Daoy (cell line): ENCODE measurements at regions not wholly inside any gene's neighbourhood (a gene's known extent, or its start where the extent isn't known, plus 50 kb on each side); places are given as distances from the start of the nearest gene placed in this dataset.

Experiments
- DNase-seq: peaks from one replicate; pipeline ENCODE4 v3.0.0-alpha.2; 2015; ENCODE audit warnings: low read depth

DNA sequence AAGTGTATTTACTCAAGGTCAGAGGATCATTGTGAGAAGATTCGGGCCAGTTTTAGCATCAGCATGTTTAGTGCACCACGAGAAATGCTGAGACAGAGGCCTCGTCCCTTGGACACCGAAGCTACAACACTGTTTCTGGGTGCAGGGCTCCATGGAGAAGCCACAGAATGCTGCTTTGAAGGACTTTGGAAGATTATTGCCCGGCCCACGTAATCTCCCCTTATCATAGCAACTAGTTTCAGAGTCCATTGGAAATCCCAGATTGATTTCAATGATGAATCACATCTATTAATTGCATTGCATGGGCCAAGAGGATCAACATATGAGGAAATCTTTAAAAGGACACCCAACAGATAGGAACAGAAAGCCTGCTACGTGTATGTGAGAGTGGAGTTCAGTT lies 156.0 kb downstream of the MAF start:
- DNase-seq: no peak

DNA sequence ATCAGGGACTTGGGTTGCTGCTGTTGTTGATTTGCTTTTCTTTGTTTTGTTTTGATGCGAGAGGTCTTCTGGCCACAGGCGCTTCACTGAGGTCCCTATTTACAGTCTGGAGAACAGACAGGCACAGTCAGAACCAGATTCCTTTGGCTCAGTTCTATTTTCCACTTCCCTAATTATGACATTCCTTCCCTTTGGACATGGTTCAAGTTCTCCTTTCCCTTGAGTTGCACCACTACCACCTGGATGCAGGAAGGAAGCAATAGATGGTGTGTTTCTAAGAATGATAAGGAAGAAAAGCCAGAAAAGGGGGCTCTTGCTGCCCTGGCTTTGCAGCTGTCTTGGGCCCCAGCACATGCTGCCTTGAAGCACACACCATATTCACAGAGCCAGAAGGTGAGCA lies 160.6 kb downstream of the MAF start:
- DNase-seq: no peak

DNA sequence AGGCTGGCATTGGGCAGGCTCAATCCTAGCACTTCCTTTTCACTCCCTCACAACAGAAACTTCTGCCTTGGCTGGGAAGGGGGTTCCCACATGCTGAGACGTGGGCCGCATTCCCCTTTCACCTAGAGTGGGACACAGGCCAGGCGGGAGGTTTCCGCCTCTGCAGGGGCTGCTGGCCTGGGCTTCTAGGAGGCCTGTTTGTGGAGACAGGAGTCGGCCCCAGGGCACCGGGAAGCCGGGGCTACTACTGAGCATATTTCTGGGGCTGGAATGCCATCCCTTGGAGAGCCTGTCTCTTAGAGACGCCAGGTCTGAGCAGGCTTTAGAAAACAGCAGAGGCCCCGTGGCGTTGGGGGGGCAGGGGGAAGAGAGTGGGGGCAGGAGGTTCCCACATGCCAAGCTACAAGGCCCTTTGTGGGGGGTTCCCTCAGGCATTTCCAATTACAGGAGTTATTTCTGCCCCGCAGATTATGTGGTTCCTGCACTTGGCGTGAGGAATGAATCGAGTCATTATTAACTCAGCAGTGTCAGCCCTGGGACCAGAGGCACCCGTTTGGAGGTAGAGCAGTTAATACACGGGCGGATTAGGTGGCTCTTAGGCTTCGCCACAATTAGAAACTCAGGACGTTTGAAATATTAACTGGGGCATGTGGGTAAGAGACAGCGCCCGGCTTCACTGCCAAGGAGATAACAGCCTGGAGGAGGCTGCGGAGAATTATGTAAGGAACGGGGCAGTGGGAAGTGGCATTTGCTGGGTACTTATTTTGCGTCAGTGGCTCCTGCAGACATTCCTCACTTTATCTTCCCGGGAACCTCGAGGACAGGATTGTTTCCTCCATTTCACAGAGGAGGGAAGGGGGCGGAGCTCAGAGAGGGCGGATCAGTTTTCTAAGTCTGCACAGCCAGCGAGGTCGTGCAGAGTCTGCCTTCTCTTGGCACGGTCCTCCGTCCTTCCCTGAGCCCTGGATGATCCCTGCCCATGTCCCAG lies 162.5 kb downstream of the MAF start:
- DNase-seq: peak; percentile 80

DNA sequence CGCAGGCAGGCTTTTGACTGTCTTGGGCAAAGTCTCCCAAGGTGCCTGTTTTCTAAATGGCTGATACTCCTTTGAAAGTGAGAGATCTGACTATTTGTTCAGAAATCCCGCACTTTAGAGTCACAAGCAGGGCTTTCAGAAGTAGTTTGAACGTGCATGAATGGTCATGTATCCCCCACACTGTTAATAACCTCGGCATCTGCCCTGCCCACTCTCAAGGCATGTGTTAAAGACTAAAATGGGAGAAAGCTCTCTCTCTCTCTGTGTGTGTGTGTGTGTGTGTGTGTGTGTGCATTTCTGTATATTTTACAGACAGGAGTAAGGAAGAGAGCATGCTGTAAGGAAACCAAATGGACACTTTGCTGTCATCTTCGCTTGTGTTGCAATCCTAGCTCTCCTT lies 163.7 kb downstream of the MAF start:
- no peak for DNase-seq

DNA sequence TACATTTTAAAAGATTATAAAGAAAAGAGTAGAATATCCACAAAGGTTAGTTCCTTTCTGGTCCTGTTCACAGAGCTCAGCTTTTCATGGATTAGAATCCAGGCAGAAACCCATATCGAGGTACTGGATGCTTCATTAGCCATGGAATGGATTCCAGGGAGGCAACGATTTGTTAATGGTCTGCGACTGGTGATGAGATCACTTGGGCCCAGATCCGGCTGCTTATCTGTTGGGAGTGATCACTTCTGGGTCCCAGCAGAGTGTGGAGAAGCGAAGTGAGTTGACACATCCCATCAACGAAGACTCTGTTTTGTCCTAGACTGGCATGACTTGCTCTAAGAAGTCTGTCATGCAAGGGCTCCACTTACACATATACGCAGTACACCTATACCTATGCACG lies 165.8 kb downstream of the MAF start:
- no peak for DNase-seq

DNA sequence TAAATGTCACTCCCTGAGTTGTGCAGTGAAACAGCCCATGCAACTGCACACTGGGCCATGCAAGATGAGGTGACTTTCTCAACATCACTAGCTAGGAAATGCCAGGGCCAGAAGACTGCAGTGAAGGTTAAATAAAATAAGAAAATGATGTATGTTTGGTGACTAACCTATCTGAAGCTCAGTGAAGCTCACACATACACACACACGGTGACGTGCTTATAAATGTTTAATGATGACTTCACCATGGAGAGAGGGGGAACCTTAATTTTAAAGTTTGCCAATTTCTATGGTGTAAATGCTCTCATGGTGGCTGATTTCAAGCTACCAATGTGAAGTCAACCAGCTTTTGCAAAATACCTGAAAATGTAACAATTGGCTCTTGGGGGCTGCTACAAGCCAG lies 166.4 kb downstream of the MAF start:
- no peak for DNase-seq

DNA sequence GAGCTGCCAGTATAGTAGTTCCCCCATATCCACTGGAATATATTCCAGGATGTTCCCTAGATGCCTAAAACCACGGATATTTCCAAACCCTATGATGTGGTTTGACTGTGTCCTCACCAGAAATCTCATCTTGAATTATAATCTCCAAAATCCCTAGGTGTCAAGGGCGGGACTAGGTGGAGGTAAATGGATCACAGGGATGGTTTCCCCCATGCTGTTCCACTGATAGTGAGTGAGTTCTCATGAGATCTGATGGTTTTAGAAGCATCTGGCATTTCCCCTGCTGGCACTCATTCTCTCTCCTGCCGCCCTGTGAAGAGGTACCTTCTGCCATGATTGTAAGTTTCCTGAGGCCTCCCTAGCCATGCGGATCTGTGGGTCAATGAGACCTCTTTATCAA lies 168.6 kb downstream of the MAF start:
- DNase-seq: no peak

DNA sequence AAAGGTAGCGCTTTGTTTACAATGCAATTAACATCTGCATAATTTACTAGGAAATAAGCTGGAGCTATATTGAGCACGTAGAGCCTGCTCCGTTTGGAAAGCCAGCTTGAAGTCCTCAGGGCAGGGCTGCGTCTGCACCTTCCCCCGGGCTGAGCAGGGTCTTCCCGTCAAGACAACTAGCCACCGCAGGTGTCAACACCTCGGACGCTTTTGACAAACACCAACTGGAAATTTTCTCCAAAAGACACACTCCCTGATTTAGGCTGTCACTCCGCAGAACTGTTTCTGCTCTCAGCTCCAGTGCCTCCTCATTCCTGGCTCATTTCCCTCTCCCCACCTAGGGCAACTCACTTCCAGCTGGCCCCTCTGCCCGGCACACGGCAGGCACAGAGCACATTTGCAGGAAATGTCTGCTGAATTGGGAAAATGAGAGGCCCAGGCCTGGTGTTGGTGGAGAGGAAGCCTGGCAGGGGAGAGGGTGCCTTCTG lies 170.3 kb downstream of the MAF start:
- no peak for DNase-seq

DNA sequence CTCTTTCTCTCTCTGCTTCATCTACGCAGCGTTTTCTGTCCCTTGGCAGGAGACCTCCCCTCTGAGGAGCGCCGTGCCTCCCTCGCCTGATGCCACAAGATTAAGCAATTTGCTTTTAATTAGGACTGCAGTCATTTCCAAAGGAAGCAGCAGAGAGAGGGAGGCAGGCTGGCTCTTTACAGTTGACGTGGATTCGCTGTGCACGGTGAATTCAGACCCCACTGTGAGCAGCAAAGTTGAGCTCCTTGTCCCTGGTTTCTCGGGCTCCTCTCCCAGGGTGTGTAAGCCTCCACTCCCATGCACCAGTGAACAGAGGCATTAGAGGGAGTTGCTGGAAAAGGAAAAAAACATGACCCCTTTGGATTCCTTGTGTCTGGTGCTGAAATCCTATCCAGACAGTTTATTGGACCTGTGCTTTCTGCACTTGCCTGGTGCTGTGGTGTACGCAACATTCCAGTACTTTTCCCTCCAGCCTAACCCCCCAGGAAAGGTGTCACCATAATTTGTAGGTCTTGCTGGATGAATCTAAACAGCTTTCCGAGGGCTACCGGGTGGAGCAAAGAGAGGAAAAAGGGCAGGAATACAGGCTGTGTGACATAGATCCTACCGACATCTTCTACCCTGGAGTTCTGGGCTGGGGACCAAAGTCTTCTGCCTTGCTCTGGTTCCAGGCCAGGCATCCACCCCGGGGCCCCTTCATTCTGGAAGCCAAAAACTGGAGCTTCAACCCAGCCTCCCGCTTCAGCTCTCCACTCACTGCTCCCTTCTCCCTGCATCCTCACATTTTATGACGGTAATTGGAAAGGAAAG lies 171.0 kb downstream of the MAF start:
- DNase-seq: no peak

DNA sequence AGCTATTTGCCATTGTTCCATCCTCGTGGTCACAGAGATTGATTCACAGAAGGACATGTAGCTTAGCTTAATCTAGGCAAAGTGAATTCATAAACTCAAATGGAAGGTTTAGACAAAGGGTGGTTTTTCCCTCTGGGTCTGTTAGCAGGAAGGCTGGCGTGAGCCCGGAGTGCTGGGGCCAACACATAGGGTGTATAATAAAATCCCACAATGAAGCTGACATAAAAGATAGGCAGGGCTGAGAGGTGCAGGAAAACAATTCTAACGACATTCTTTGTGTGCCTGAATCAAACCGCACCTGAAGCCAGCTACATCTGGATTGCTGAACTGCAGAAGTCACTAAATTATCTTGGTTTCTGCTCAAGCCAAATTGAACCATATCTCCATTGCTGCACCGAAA lies 173.9 kb downstream of the MAF start:
- DNase-seq: no peak

DNA sequence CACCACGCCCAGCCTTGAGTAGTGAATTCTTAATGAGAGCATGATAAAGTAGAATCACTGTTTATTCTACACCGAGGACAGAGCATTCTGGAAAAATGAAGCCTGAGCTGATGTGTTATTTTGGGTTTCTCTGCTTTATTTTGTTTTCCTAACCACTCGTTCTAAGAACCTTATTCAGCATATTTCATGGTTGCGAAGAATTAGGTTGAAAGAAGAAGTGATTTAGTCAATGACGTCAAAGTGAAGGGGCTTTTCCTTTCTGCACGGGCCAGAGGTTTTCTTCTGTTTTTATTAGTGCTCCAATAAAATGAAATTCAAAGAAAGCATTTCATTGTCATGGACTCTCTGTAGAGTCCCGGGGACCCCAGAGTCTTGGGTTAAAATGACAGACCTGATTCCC lies 178.5 kb downstream of the MAF start:
- DNase-seq: no peak

DNA sequence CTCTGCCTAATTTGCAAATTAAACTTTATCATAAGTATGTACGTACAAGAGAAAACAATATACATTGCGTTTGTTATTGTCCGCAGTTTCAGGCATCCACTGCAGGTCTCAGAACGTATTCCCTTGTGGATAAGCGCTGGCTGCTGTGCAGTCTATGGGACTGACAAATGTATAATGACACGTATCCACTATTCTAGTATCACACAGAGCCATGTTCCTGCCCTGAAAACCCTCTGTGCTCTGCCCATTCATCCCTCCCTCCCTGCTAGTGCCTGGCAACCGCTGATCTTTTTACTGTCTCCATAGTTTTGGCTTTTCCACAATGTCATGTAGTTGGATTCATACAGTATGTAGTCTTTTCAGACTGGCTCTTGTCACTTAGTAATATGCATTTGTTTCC lies 179.4 kb downstream of the MAF start:
- DNase-seq: no peak

DNA sequence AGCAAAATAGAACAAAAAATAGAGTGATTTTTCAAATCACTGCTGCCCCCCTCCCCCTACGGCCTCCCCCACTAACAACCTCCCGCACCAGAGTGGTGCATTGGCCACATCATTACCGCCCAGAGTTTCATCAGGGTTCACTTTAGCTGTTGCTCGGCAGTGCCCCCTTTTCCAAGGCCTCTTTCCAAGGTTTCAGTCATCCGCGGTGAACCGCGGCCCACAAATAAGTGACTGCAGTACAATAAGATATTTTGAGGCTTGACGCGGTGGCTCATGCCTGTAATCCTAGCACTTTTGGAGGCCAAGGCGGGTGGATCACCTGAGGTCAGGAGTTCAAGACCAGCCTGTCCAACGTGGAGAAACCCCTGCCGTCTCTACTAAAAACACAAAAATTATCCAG lies 180.0 kb downstream of the MAF start:
- no peak for DNase-seq

DNA sequence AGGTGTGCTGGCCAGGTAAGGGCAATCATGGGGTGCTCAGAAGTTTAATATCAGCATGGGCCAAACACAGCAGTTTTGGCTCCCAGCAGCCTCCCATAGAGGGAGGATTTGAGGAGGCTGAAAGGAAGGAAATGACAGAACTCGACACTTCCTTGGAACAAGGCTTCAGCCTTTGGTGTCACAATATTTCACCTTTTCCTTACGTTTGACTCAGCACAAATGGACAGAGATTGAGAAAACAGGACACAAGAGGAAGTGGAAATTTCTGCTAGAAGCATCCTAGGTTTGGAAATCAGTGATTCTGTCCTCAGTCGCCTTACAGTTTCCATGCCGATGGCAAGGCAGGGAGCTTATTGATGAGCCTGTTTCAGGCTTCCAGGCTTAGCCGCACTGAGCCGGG lies 181.4 kb downstream of the MAF start:
- DNase-seq: no peak

DNA sequence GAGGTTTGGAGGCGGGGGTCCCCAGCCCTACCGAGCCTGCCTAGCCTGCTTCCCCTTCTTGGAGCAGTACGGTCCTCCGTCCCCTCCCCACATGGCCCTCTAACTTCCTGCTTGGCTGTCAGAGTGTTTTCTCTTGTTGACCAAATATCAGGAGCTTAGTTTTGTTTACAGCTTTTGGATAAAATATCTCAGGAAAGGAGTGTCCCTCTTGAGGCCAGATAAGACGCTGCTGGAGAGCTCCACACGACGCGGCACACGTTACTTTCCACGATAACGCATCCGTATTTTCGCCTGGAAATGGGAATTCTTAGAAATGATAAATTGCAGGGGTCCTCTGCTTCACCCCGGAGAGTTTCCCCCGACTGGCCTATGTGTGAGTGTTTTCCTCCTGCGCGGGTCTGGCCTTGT lies 182.9 kb downstream of the MAF start:
- no peak for DNase-seq

DNA sequence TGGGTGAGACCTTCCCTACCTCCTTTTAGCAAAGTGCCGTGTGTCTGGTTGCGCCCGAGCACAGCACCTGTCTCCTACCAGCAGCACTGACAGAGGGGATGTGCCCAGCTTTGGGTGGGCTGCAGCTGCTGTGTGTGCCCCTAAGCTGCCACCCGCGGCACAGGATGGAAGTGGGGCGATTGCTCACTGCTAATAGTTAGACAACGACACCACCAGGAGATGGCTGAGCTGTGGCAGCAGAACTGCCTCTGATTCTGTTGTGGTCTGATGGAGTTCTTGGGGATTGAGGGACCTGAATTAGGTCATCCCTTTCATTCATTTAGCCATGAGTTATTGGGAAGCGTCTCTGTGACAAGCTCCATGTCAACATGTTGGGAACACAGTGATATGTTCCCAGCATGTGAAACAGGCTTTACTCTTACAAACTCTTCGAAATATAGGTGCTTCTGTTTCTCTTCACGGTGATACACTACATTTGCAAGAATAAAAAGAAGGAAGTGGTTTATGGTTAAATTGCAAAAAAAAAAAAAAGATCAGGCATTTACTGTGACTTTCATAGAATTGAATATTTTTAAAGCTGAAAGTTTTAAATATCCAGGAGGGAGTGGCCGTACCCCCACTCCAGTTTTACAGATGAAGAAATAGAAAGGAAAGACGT lies 184.4 kb downstream of the MAF start:
- no peak for DNase-seq

DNA sequence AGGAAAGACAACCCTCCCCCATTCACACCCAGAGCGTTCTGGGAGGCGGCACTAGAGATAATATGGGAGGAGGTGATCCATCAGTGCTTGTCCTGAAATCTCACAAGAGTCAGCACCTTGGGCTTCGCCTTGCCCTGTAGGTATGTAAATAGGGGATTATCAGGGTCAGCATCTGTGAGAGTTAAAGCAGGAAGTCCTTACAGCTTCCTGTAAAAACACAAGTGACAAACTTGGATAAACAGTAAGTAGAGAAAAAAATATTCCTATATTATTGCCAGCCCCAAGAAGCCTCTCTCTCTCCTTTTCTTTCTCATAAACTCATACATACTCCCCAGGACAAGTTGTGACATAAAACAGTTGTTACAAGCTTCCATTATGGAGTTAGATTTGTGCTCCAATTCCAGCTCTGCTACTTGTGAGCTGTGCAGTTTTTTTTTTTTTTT lies 187.7 kb downstream of the MAF start:
- no peak for DNase-seq

DNA sequence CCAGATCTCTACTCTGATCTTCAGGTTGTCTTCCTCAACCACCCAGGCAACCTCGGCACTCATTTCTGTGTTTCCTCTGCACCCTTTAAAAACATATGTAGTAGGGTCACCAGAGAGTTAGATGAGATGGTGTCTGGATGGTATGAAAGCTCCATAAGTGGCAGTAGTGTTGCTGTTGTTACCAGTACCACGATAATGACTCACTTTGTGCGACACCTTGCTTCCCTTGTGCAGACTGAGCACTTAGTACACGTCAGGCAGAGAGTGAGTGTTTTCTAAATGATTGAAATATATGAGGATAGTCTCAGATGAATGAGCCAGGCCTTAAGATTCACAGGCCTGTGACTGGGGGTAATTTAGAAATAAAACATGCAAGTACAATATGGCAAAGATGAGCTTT lies 188.7 kb downstream of the MAF start:
- no peak for DNase-seq

DNA sequence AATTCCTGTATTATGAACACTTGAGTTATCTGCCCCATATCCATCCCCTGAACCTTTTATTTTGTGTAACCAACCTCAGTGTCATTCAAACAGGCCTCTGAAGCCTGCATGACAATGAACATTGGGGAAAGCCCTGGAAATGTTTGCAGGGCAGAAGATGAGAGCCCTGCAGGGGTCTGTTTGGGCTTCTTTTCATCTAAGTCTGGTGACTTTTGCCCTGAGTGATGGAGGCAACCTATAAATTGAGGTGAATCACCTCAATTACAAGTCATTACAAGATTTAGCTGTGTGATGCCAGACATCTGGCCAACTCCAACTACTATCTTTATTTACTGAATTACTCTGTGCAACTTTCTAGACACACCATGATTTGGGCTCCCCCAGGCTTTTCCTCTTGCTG lies 189.2 kb downstream of the MAF start:
- DNase-seq: no peak

DNA sequence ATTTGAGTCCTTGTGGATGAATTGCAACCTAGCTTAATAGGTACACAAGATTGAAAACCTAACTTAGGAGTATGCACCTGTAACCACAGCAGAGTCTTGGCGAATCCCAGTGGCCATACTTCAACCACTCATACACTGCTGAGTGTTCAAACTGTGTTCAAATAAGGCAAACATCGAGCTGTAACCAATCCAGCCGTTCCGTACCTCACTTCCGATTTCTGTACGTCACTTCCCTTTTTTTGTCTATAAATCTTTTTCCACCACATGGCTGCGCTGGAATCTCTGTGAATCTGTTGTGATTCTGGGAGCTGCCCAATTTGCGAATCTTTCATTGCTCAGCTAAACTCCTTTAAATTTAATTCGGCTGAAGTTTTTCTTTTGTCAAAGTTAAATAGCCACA lies 190.6 kb downstream of the MAF start:
- DNase-seq: no peak

DNA sequence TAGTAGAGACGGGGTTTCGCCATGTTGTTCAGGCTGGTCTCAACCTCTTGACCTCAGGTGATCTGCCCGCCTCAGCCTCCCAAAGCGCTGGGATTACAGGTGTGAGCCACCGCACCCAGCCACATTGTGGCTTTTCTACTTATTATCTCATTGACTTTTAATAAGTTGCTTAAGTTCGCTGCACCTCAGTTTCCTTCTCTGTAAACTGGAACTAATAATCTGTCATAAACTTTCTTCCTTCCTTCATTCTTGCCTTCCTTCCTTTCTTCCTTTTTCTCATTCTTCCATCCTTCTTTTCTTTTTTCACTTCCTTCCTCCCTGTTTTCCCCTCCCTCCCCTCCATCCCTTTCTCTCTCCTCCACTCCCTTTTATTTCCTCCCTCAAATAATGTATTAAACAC lies 192.2 kb downstream of the MAF start:
- no peak for DNase-seq

DNA sequence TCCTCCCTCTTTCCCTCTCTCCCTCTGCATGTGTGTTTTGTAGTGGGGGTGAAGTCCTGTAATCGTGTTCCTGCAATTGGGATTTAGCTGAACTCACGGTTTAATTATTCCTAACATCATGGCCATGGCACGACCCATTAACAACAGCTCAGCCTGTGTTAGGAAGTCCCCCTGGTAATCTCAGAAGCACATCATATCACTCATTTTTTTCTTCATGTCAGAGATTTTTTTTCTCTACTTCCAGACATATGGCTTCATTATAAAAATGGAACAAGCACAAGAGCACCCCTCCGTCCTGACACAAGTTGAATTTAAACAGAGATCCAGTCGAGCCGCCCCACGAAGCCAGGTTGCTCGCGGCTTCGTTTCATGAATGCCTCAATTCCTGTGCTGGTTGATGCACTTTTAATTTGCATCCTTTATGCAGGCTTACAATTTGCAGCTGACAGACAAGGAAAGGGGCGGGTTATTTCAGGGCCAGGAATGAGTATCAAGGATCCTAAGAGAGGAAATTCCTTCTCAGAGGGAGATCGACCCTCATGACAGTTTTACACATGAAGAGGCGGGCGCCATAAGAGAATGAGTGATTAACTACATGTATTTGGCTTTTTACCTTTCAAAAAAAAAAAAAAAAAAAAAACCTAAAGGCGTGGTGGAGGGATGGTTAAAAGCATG lies 192.9 kb downstream of the MAF start:
- no peak for DNase-seq
